ENCODE measurements at regions not wholly inside any gene's neighbourhood (a gene's known extent, or its start where the extent isn't known, plus 50 kb on each side); places are given as distances from the start of the nearest gene placed in this dataset.

DNA sequence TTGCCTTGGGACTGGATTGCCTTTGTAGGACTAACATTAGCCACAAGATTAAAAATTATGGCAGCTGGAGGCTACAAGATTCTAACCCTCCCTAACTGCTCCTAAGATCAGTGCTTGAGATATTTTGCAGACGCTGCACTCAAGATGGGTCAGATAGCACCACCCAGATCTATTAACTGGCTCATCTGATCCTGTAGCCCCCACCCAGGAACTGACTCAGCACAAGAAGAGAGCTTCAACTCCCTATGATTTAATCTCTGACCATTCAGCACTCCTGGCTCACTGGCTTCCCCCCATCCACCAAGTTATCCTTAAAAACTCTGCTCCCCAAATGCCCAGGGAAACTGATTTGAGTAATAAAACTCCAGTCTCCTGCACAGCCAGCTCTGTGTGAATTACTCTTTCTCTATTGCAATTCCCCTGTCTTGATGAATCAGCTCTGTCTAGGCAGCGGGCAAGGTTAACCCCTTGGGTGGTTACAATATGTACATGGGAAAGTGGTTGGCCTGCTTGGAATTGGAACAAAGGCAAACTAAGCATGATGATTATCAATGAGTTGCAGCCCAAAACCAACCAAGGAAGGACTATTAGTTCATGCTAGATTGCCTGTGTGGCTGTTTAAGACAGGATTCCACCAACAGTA is 111.3 kb downstream of the OR2B2 start:
- TF ChIP-seq, protein P1, sequence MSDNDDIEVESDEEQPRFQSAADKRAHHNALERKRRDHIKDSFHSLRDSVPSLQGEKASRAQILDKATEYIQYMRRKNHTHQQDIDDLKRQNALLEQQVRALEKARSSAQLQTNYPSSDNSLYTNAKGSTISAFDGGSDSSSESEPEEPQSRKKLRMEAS (IDR thresholded peaks at IDR 0.05; ENCODE audit: insufficient read depth, insufficient read length) = no peak
- TF ChIP-seq POLR2A (IDR thresholded peaks at IDR 0.05; ENCODE audit: low read depth, low read length) (no peak), CTCF (IDR thresholded peaks at IDR 0.05; ENCODE audit: extremely low read depth in 1 of 2, insufficient read depth in 1 of 2, low read depth in 1 of 2, low read length in 2 of 2) (no peak), EZH2 (IDR thresholded peaks at IDR 0.05; ENCODE audit: borderline replicate concordance, low read depth, low read length, severe bottlenecking) (no peak)

Data from endothelial cell of umbilical vein (primary cell).